Neural cell (in vitro differentiated cells): ENCODE measurements at regions not wholly inside any gene's neighbourhood (a gene's known extent, or its start where the extent isn't known, plus 50 kb on each side); places are given as distances from the start of the nearest gene placed in this dataset.

Experiments
- H2AFZ ChIP-seq: fragments of 200-600, 300-800 bp; sonication (generic), shearing (Covaris generic); 2 replicates; pipeline ENCODE4 v1.6.0; 2014; ENCODE audit warnings: low read depth, mild to moderate bottlenecking, antibody characterized with exemption, low read length, moderate library complexity
- H3F3A ChIP-seq: fragments of 200-600 bp; shearing (Covaris generic); 2 replicates; pipeline ENCODE4 v1.6.1; 2016; ENCODE audit warnings: mild to moderate bottlenecking, moderate library complexity, mixed read lengths, antibody characterized with exemption, low read length; ENCODE audit not compliant: insufficient read depth, poor library complexity, severe bottlenecking
- H3K27ac ChIP-seq: fragments of 200-600, 300-800 bp; sonication (generic), shearing (Covaris generic); 2 replicates; pipeline ENCODE4 v1.5.1; 2014; ENCODE audit warnings: mild to moderate bottlenecking, low read length, moderate library complexity
- H3K27me3 ChIP-seq: fragments of 300-800, 200-600 bp; sonication (generic), shearing (Covaris generic); 2 replicates; pipeline ENCODE4 v1.6.0; 2014; ENCODE audit warnings: mild to moderate bottlenecking, low read depth, low read length, moderate library complexity; ENCODE audit not compliant: insufficient read depth
- H3K36me3 ChIP-seq: fragments of 300-800, 200-600 bp; sonication (generic), shearing (Covaris generic); 2 replicates; pipeline ENCODE4 v1.5.1; 2014; ENCODE audit warnings: mild to moderate bottlenecking, antibody characterized with exemption, low read length, moderate library complexity; ENCODE audit not compliant: insufficient read depth
- H3K4me2 ChIP-seq: fragments of 300-800, 200-600 bp; sonication (generic), shearing (Covaris generic); 2 replicates; pipeline ENCODE4 v1.6.0; 2014; ENCODE audit warnings: mild to moderate bottlenecking, low read length
- H3K4me3 ChIP-seq: fragments of 300-800, 200-600 bp; sonication (generic), shearing (Covaris generic); 2 replicates; pipeline ENCODE4 v1.5.1; 2014; ENCODE audit warnings: mild to moderate bottlenecking, low read length, moderate library complexity
- H3K79me2 ChIP-seq: fragments of 200-600 bp; shearing (Covaris generic); replicated peaks from 2 replicates; pipeline ENCODE4 v1.6.0; 2014; ENCODE audit warnings: mild to moderate bottlenecking, low read length, moderate library complexity; ENCODE audit not compliant: insufficient read depth
- H3K9ac ChIP-seq: fragments of 300-800, 200-600 bp; sonication (generic), shearing (Covaris generic); 2 replicates; pipeline ENCODE4 v1.6.1; 2016; ENCODE audit warnings: mild to moderate bottlenecking, low read length, mixed read lengths
- H3K9me2 ChIP-seq: fragments of 200-600 bp; shearing (Covaris generic); 2 replicates; pipeline ENCODE4 v1.6.1; 2016; ENCODE audit warnings: mild to moderate bottlenecking, low read length, mixed read lengths; ENCODE audit not compliant: insufficient read depth
- H3K9me3 ChIP-seq: fragments of 200-600, 300-800 bp; sonication (generic), shearing (Covaris generic); 2 replicates; pipeline ENCODE4 v1.6.1; 2016; ENCODE audit warnings: mild to moderate bottlenecking, mixed run types, low read length, moderate library complexity, mixed read lengths
- H4K20me1 ChIP-seq: fragments of 200-600 bp; shearing (Covaris generic); 2 replicates; pipeline ENCODE4 v1.6.1; 2016; ENCODE audit warnings: mild to moderate bottlenecking, mixed run types; ENCODE audit not compliant: insufficient read depth
- CTCF ChIP-seq: fragments of 450-650 bp; IDR thresholded peaks from 2 replicates; pipeline ENCODE4 v1.5.1; 2014; ENCODE audit warnings: antibody characterized with exemption, mild to moderate bottlenecking, moderate library complexity; ENCODE audit not compliant: poor library complexity, severe bottlenecking
- EP300 ChIP-seq: fragments of 450-650 bp; conservative IDR thresholded peaks from 2 replicates; pipeline ENCODE4 v1.6.1; 2014; ENCODE audit warnings: antibody characterized with exemption, mild to moderate bottlenecking, moderate library complexity; ENCODE audit not compliant: poor library complexity, severe bottlenecking
- EZH2 ChIP-seq: fragments of 200-600, 300-800 bp; shearing (Covaris generic), sonication (generic); IDR thresholded peaks from 2 replicates; pipeline ENCODE4 v1.6.1; 2014; ENCODE audit warnings: antibody characterized with exemption, low read length, borderline replicate concordance, mild to moderate bottlenecking; ENCODE audit not compliant: insufficient read depth, poor library complexity, severe bottlenecking
- MXI1 ChIP-seq: fragments of 450-650 bp; conservative IDR thresholded peaks from 2 replicates; pipeline ENCODE4 v1.6.1; 2014; ENCODE audit warnings: antibody characterized with exemption, mild to moderate bottlenecking; ENCODE audit not compliant: poor library complexity, severe bottlenecking
- POLR2AphosphoS5 ChIP-seq: IDR thresholded peaks from 2 replicates; pipeline ENCODE4 v1.6.1; 2012
- RAD21 ChIP-seq: fragments of 450-650 bp; conservative IDR thresholded peaks from 2 replicates; pipeline ENCODE4 v1.6.1; 2014; ENCODE audit warnings: antibody characterized with exemption, mild to moderate bottlenecking, moderate library complexity
- REST ChIP-seq: IDR thresholded peaks from 2 replicates; pipeline ENCODE4 v1.6.1; 2012; ENCODE audit warnings: borderline replicate concordance
- SMC3 ChIP-seq: fragments of 450-650 bp; conservative IDR thresholded peaks from 2 replicates; pipeline ENCODE4 v1.6.1; 2014; ENCODE audit warnings: antibody characterized with exemption, mild to moderate bottlenecking, moderate library complexity; ENCODE audit not compliant: poor library complexity
- TAF1 ChIP-seq: IDR thresholded peaks from 2 replicates; pipeline ENCODE4 v1.6.1; 2012; ENCODE audit warnings: low read depth

GRCh38 chr6:78594668-78595066 lies 272.7 kb upstream of the IRAK1BP1 start:
- Histone ChIP-seq H3K27ac (no peak overlapping the region), H3F3A (no peaks in the 10 kb centered on the region), H3K9me3 (no peaks in the 10 kb centered on the region), H4K20me1 (no peaks in the 10 kb centered on the region), H3K79me2 (no peaks in the 10 kb centered on the region), H3K9ac (no peak overlapping the region), H3K9me2 (no peaks in the 10 kb centered on the region), H3K4me2 (no peak overlapping the region), H2AFZ (no peak overlapping the region), H3K27me3 (no peaks in the 10 kb centered on the region), H3K36me3 (no peaks in the 10 kb centered on the region), H3K4me3 (no peak overlapping the region)
- TF ChIP-seq CTCF = no peak
- no peak for TF ChIP-seq POLR2AphosphoS5

GRCh38 chr6:78597966-78598365 lies 269.4 kb upstream of the IRAK1BP1 start:
- Histone ChIP-seq H3K4me2 (no peak overlapping the region), H3K36me3 (no peaks in the 10 kb centered on the region), H3K9ac (no peak overlapping the region), H3F3A (no peaks in the 10 kb centered on the region), H3K27ac (no peak overlapping the region), H4K20me1 (no peaks in the 10 kb centered on the region), H3K9me3 (no peaks in the 10 kb centered on the region), H3K4me3 (no peak overlapping the region), H2AFZ (no peak overlapping the region), H3K79me2 (no peaks in the 10 kb centered on the region), H3K27me3 (no peaks in the 10 kb centered on the region), H3K9me2 (no peaks in the 10 kb centered on the region)
- no peak for TF ChIP-seq CTCF
- TF ChIP-seq EZH2 = no peak

GRCh38 chr6:78598966-78599365 lies 268.4 kb upstream of the IRAK1BP1 start:
- no peak overlapping the region for H3K4me2 ChIP-seq
- H2AFZ ChIP-seq = no peak overlapping the region
- no peaks in the 10 kb centered on the region for H3K9me2 ChIP-seq
- no peaks in the 10 kb centered on the region for H3F3A ChIP-seq
- no peaks in the 10 kb centered on the region for H3K36me3 ChIP-seq
- no peak for TF ChIP-seq RAD21
- TF ChIP-seq TAF1 = no peak
- TF ChIP-seq SMC3 = no peak
- no peak for TF ChIP-seq EZH2
- no peak for TF ChIP-seq MXI1
- no peak for TF ChIP-seq CTCF
- no peak for TF ChIP-seq EP300
- TF ChIP-seq POLR2AphosphoS5 = no peak
- TF ChIP-seq REST = no peak
- H3K79me2 ChIP-seq = no peaks in the 10 kb centered on the region
- no peaks in the 10 kb centered on the region for H4K20me1 ChIP-seq
- no peak overlapping the region for H3K27ac ChIP-seq
- H3K27me3 ChIP-seq = no peaks in the 10 kb centered on the region
- H3K9me3 ChIP-seq = no peaks in the 10 kb centered on the region
- H3K9ac ChIP-seq = no peak overlapping the region
- no peak overlapping the region for H3K4me3 ChIP-seq
